ENCODE measurements at regions not wholly inside any gene's neighbourhood (a gene's known extent, or its start where the extent isn't known, plus 50 kb on each side); places are given as distances from the start of the nearest gene placed in this dataset.

DNA sequence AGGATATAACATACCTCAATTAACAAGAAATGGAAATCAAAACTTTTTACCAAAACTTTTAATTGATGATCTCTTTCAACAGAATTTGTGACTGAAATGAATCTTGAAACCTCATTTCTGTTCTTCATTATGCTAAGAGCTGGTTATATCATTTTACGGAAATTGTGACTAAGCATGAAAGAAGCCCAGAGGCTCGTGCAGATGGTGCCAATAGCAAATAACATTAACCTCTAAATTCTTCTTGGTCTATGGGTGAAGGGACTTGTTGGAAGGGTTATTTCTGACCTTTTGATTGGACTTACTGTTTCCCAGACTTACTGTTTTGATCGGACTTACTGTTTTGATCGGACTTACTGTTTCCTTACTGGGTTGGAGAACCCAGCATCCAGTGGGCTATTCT lies 435.6 kb downstream of the TDRD15 start:
- TF ChIP-seq CTCF (IDR thresholded peaks at IDR 0.05): no peak
- H2AFZ ChIP-seq: no peak overlapping the region

GRCh38 chr2:21561965-21562364 lies 438.2 kb downstream of the TDRD15 start:
- Histone ChIP-seq H3K4me2 (ENCODE audit: low read length) (no peak overlapping the region), H3K4me3 (ENCODE audit: low read depth, low read length) (no peak overlapping the region), H2AFZ (no peak overlapping the region), H3K27me3 (ENCODE audit: control insufficient read depth, insufficient read depth, low read length) (no peaks in the 10 kb centered on the region), H3K9me3 (ENCODE audit: control insufficient read depth, low read length) (no peaks in the 10 kb centered on the region), H3K4me1 (no peaks in the 10 kb centered on the region), H3K9ac (no peak overlapping the region), H3K36me3 (ENCODE audit: control insufficient read depth, insufficient read depth, low read length) (no peaks in the 10 kb centered on the region), H3K27ac (no peak overlapping the region), H3K79me2 (no peaks in the 10 kb centered on the region)
- no peak for TF ChIP-seq CTCF (IDR thresholded peaks at IDR 0.05)

More for the DNA sequence above, 435.6 kb downstream of the TDRD15 start:
- no peaks in the 10 kb centered on the region for H3K27me3 ChIP-seq (ENCODE audit: control insufficient read depth, insufficient read depth, low read length)
- no peaks in the 10 kb centered on the region for H3K36me3 ChIP-seq (ENCODE audit: control insufficient read depth, insufficient read depth, low read length)
- no peak overlapping the region for H3K27ac ChIP-seq
- no peaks in the 10 kb centered on the region for H3K79me2 ChIP-seq
- H3K9me3 ChIP-seq (ENCODE audit: control insufficient read depth, low read length): no peaks in the 10 kb centered on the region
- H3K4me2 ChIP-seq (ENCODE audit: low read length): no peak overlapping the region
- no peak overlapping the region for H3K9ac ChIP-seq
- no peaks in the 10 kb centered on the region for H3K4me1 ChIP-seq
- no peak overlapping the region for H3K4me3 ChIP-seq (ENCODE audit: low read depth, low read length)

DNA sequence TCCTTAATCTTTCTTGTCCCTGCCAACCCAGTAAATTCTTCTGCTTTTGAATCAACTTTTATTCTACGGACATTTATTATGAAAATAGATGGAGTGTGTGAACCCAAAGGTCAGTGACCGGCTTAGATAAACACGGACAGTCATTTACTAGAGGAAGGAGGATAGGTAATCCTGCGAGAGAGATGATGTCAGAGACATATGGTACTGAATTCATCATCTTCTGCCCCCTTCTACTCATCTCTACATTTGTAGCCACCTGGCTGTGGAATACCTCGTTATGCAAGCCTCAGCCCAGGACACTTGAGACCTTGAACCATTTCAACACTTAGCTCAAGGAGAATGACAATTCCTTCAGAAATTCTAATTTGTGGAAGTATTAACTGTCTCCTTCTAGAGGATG lies 443.6 kb downstream of the TDRD15 start:
- H3K9ac ChIP-seq: no peak overlapping the region
- H3K27me3 ChIP-seq (ENCODE audit: control insufficient read depth, insufficient read depth, low read length): no peaks in the 10 kb centered on the region
- H3K36me3 ChIP-seq (ENCODE audit: control insufficient read depth, insufficient read depth, low read length): no peaks in the 10 kb centered on the region
- no peak overlapping the region for H3K27ac ChIP-seq
- H3K4me1 ChIP-seq: no peaks in the 10 kb centered on the region
- H3K9me3 ChIP-seq (ENCODE audit: control insufficient read depth, low read length): no peaks in the 10 kb centered on the region
- no peak overlapping the region for H3K4me2 ChIP-seq (ENCODE audit: low read length)
- no peak overlapping the region for H3K4me3 ChIP-seq (ENCODE audit: low read depth, low read length)
- H2AFZ ChIP-seq: no peak overlapping the region
- no peak for TF ChIP-seq CTCF (IDR thresholded peaks at IDR 0.05)
- no peaks in the 10 kb centered on the region for H3K79me2 ChIP-seq

- H3K27ac ChIP-seq: no peak overlapping the region
- H3K4me2 ChIP-seq (ENCODE audit: low read length): no peak overlapping the region
Observed at GRCh38 chr2:21571686-21572085, 447.9 kb downstream of the TDRD15 start.

More at GRCh38 chr2:21571686-21572085, 447.9 kb downstream of the TDRD15 start:
- no peaks in the 10 kb centered on the region for H3K9me3 ChIP-seq (ENCODE audit: control insufficient read depth, low read length)
- no peak overlapping the region for H2AFZ ChIP-seq
- TF ChIP-seq CTCF (IDR thresholded peaks at IDR 0.05): no peak
- no peaks in the 10 kb centered on the region for H3K79me2 ChIP-seq
- no peaks in the 10 kb centered on the region for H3K4me1 ChIP-seq
- H3K27me3 ChIP-seq (ENCODE audit: control insufficient read depth, insufficient read depth, low read length): no peaks in the 10 kb centered on the region
- H3K9ac ChIP-seq: no peak overlapping the region
- no peak overlapping the region for H3K4me3 ChIP-seq (ENCODE audit: low read depth, low read length)
- H3K36me3 ChIP-seq (ENCODE audit: control insufficient read depth, insufficient read depth, low read length): no peaks in the 10 kb centered on the region

Data from parathyroid adenoma (tissue), 2 donors.